ENCODE measurements at regions not wholly inside any gene's neighbourhood (a gene's known extent, or its start where the extent isn't known, plus 50 kb on each side); places are given as distances from the start of the nearest gene placed in this dataset.

DNA sequence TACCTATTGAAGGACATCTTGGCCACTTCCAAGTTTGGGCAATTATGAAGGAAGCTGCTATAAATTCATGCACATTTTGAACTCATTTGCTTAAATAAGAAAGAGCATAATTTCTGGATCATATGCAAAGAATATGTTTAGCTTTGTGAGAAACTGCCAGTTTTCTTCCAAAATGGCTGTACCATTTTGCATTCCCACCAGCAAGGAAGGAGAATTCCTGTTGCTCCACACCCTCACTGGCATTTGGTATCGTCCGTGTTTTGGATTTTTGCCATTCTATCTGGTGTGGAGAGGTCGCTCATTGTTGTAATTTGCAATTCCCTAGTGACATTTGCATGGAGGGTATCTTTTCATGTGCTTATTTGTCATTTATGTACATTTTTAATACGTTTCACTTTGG, 339.3 kb downstream of the DAD1 start:
- no peak for TF ChIP-seq EZH2 (IDR thresholded peaks at IDR 0.05)
- TF ChIP-seq POLR2AphosphoS5 (IDR thresholded peaks at IDR 0.05; ENCODE audit: borderline replicate concordance, low read depth, low read length): no peak
- TF ChIP-seq FOXP2 (optimal IDR thresholded peaks at IDR 0.05; ENCODE audit: control extremely low read depth, extremely low read length, insufficient read depth): no peak

Data from SK-N-MC (cell line).